ENCODE measurements at regions not wholly inside any gene's neighbourhood (a gene's known extent, or its start where the extent isn't known, plus 50 kb on each side); places are given as distances from the start of the nearest gene placed in this dataset.
"Not testable (repeated sequence)": the region's sequence is repeated elsewhere in the genome, so short reads cannot be mapped to it uniquely, and the experiment has no call there.

GRCh38 chr10:50200008-50200407 is 51.3 kb downstream of the ASAH2 start:
- peaks cover 53% of the 10 kb centered on the region for H3K27me3 Mint-ChIP-seq (ENCODE audit: low read depth)
- not testable (repeated sequence) for H3K4me3 Mint-ChIP-seq; DNase-seq (ENCODE audit: low read depth, low spot score); H3K4me1 Mint-ChIP-seq; H3K36me3 Mint-ChIP-seq (ENCODE audit: low read depth); H3K27ac Mint-ChIP-seq (ENCODE audit: unreplicated experiment); H3K9me3 Mint-ChIP-seq

- H3K4me3 Mint-ChIP-seq; H3K4me1 Mint-ChIP-seq; H3K27ac Mint-ChIP-seq (ENCODE audit: unreplicated experiment); H3K36me3 Mint-ChIP-seq (ENCODE audit: low read depth); H3K9me3 Mint-ChIP-seq; H3K27me3 Mint-ChIP-seq (ENCODE audit: low read depth); DNase-seq (ENCODE audit: low read depth, low spot score): not testable (repeated sequence)
Observed at GRCh38 chr10:50193090-50193489, 58.2 kb downstream of the ASAH2 start.
